ENCODE measurements at regions not wholly inside any gene's neighbourhood (a gene's known extent, or its start where the extent isn't known, plus 50 kb on each side); places are given as distances from the start of the nearest gene placed in this dataset.
"Not testable (repeated sequence)": the region's sequence is repeated elsewhere in the genome, so short reads cannot be mapped to it uniquely, and the experiment has no call there.

DNA sequence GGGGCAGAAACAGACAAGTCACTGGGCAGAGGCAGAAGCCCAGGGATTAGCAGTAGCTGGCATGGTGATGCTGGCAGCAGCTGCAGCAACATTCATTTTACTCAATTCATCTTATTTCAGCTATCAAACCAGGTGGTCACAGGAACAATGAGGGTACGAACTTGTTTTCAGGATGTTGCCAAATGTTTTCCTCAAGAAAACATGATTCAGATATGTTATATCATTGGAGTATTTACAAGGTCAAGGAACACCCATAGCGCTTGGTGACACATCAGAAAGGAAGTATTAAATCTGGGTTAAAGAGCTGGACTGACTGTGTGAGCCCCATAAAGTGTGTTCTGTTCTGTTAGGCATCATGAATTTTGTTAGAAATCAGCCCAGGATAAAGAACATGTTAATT is 456.9 kb upstream of the ID4 start:
- no peak for TF ChIP-seq JUND (IDR thresholded peaks at IDR 0.05; ENCODE audit: low read depth)
- in situ Hi-C loops (cut with HindIII; ENCODE audit: low pct_unique_long_range_greater_than_20kb, low sequenced_read_pairs), result no loop called here
- no peak for DNase-seq (ENCODE audit: low read depth in 1 of 2, low spot score in 1 of 2)

DNA sequence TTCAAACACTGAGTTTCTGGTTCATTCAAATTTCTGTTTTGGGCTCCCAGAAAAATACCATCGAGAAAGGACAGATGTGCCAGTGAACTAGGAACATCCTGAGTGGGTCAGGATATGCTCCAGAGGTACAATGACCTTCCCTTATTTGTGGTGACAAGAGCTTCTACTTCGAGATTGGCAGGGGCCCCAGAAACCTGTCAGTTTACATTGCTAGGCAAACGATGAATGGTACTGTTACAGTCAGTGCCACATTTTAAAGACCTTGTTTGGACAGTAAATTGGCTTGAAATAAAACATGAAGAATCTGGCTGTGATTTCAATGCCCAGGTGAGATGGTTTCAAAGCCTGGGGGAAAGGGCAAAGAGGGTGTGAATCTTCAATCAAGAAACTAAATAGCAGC is 454.5 kb upstream of the ID4 start:
- no peak for DNase-seq (ENCODE audit: low read depth in 1 of 2, low spot score in 1 of 2)
- in situ Hi-C loops (cut with HindIII; ENCODE audit: low pct_unique_long_range_greater_than_20kb, low sequenced_read_pairs), result no loop called here
- TF ChIP-seq JUND (IDR thresholded peaks at IDR 0.05; ENCODE audit: low read depth), result no peak

DNA sequence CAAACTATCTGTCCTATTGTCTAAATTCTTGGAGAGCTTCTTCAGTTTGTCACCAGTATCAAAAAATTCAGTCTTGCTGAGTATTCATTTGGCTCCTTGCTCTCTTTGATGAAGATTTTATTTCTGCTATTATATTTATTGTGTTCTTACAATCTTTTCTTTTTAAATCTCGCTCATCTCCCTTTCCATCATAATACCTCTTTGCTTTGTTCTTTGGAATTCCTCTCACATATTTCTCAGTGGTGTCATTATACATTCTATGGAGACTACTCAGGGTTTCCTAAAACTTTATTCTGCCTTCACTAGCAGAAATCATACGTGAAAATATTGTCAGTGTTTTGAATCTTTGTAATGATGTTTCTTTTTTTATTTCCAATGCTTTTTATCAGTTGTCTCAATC is 445.2 kb upstream of the ID4 start:
- no peak for DNase-seq (ENCODE audit: low read depth in 1 of 2, low spot score in 1 of 2)
- in situ Hi-C loops (cut with HindIII; ENCODE audit: low pct_unique_long_range_greater_than_20kb, low sequenced_read_pairs), result no loop called here
- TF ChIP-seq JUND (IDR thresholded peaks at IDR 0.05; ENCODE audit: low read depth), result no peak

DNA sequence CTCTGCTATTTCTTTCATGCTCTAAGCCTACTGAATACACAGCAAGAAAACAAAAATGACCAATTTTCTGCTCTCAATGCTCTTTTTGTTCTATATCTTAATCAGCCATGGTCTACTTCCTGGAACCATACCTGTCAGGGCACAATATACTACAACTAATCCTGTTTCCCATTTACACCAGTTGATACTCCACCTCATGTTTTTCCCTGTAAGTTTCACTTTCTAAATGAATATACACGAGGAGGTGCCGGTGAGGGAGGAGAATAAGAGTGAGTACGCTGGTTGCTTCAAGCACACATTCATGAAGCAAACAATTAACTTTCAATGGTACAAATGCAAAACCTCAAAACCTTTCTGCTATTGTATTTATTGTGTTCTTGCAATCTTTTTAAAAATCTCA is 443.1 kb upstream of the ID4 start:
- in situ Hi-C loops (cut with HindIII; ENCODE audit: low pct_unique_long_range_greater_than_20kb, low sequenced_read_pairs), result no loop called here
- no peak for TF ChIP-seq JUND (IDR thresholded peaks at IDR 0.05; ENCODE audit: low read depth)
- no peak for DNase-seq (ENCODE audit: low read depth in 1 of 2, low spot score in 1 of 2)

DNA sequence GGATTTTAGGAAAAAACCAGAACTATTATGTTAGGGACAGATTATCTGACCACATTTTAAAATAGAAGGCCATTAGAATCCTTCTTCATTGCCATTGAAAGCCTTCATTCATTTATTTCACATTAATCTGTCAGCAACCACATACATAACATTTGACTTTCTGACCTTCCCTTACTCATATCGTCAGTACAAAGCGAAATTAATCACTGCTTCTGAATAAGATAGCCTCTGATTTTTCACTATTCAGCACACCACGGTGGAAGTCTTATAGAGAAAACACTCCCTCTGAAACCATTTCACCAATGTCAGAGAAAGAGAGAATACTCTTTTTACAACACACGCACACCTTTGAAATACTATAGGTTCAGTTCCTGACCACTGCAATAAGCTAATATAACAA is 442.5 kb upstream of the ID4 start:
- TF ChIP-seq JUND (IDR thresholded peaks at IDR 0.05; ENCODE audit: low read depth), result no peak
- no peak for DNase-seq (ENCODE audit: low read depth in 1 of 2, low spot score in 1 of 2)
- in situ Hi-C loops (cut with HindIII; ENCODE audit: low pct_unique_long_range_greater_than_20kb, low sequenced_read_pairs), result no loop called here

DNA sequence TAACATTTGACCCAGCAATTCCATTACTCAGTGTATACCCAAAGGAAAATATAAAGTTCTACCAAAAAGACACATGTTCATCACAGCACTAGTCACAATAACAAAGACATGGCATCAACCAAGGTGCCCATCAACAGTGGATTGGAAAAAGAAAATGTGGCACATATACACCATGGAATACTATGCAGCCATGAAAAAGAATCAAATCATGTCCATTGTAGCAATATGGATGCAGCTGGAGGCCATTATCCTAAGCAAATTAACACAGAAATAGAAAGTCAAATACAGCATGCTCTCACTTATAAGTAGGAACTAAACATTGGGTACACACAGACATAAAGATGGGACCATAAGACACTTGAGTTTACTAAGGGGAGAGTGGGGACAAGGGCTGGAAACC is 441.9 kb upstream of the ID4 start:
- DNase-seq (ENCODE audit: low read depth in 1 of 2, low spot score in 1 of 2), result no peak
- in situ Hi-C loops (cut with HindIII; ENCODE audit: low pct_unique_long_range_greater_than_20kb, low sequenced_read_pairs), result no loop called here
- TF ChIP-seq JUND (IDR thresholded peaks at IDR 0.05; ENCODE audit: low read depth), result no peak

DNA sequence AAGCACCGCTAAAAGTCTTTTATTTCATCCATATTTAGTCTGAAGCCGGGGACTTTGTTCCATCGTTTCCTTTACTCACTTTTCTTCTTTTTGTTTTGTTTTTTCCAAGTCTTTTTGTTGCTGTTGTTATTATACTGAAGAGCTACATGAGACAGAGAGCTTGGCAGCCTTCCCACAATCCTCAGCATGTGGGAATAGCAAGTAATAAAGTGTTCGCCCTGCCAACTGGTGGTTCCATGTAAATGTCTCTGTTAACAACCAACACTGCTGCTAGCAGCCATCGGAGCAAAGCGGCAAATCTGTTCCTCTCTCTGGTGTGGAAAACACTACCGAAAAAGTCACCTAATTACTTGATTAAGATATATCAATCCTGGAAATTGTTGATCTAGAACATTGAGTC is 437.8 kb upstream of the ID4 start:
- no peak for TF ChIP-seq JUND (IDR thresholded peaks at IDR 0.05; ENCODE audit: low read depth)
- peak in 1 of 2 experiments; percentile 8 for DNase-seq (ENCODE audit: low read depth in 1 of 2, low spot score in 1 of 2)
- in situ Hi-C loops (cut with HindIII; ENCODE audit: low pct_unique_long_range_greater_than_20kb, low sequenced_read_pairs), result no loop called here

DNA sequence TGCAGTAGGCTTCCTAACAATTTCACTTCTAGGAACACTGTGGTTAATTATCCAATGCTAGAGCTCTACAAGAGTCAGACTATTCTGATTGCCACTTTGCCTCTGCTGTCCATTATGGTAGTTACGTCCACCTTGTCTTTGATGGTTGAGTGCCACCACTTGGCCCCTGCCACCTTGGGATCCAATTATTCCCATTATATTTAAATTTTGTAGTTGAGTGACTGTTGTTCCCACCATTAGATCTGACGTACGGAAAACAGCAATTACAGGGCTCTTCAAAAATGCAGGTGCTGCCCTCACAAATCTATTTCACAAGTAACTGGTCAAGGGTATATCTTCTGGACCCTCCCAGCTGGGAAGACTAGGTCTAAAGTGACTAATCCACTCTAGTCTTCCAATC is 432.3 kb upstream of the ID4 start:
- DNase-seq (ENCODE audit: low read depth in 1 of 2, low spot score in 1 of 2), result not testable (repeated sequence)

DNA sequence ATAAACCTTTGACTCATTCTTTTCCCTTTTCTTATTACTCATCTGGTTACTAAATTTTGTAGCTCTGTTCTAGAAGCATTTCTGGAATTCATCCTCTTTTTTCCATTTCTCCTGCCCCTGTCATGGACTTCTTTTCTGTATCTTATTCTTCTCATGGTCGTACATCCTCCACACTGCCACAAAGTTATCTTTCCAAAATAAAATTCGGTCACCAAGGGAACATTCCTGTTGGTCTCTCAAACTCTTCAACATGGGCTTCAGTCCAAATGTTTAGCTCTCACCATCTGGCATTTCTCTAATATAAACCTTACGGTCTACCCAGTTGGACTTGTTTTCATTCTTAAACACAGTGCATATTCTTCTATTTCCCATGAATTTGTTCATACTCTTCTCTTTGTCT is 428.8 kb upstream of the ID4 start:
- in situ Hi-C loops (cut with HindIII; ENCODE audit: low pct_unique_long_range_greater_than_20kb, low sequenced_read_pairs), result no loop called here
- no peak for TF ChIP-seq JUND (IDR thresholded peaks at IDR 0.05; ENCODE audit: low read depth)
- DNase-seq (ENCODE audit: low read depth in 1 of 2, low spot score in 1 of 2), result peak in 1 of 2 experiments; percentile 6

More for the DNA sequence above, 432.3 kb upstream of the ID4 start:
- in situ Hi-C loops (cut with HindIII; ENCODE audit: low pct_unique_long_range_greater_than_20kb, low sequenced_read_pairs), result not testable (repeated sequence)

DNA sequence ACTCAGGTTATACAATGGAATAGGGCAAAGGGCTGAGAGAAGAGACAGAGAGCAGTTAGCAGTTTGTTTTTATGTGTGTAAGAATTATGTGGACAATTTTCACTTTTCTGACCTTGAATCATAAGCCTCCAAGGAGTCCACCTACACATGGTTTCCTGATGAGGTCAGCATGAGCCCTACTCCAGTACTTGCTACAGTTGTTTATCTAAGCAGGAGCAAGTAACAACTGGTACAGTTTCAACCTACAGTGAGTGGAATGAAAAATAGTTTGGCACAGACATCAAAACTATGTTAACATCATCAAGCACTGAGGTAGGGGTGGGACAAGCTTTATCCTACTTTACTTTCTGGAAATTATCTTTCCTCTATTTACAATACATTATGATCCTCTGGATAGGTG is 426.7 kb upstream of the ID4 start:
- no peak for TF ChIP-seq JUND (IDR thresholded peaks at IDR 0.05; ENCODE audit: low read depth)
- peak in 1 of 2 experiments; percentile 45 for DNase-seq (ENCODE audit: low read depth in 1 of 2, low spot score in 1 of 2)
- in situ Hi-C loops (cut with HindIII; ENCODE audit: low pct_unique_long_range_greater_than_20kb, low sequenced_read_pairs), result no loop called here

DNA sequence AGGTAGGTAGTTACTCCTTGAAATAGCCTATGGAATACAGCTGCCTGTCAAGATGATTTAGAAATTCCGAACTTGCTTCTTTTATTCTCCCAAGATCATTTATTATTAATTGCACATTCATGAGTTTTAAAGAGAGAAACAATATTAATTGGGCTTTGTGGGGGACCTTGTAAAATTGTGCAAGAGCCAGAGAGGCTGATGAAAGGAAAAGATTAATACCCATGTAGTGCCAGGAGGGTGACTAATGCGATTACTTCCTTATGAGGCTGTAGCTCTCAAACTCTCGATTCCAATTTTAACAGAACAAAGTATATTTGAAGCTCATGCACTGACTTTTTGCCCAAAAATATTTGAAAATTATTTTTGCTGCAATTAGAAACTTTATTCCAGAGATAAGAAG is 423.8 kb upstream of the ID4 start:
- DNase-seq (ENCODE audit: low read depth in 1 of 2, low spot score in 1 of 2), result no peak
- in situ Hi-C loops (cut with HindIII; ENCODE audit: low pct_unique_long_range_greater_than_20kb, low sequenced_read_pairs), result no loop called here
- TF ChIP-seq JUND (IDR thresholded peaks at IDR 0.05; ENCODE audit: low read depth), result no peak

DNA sequence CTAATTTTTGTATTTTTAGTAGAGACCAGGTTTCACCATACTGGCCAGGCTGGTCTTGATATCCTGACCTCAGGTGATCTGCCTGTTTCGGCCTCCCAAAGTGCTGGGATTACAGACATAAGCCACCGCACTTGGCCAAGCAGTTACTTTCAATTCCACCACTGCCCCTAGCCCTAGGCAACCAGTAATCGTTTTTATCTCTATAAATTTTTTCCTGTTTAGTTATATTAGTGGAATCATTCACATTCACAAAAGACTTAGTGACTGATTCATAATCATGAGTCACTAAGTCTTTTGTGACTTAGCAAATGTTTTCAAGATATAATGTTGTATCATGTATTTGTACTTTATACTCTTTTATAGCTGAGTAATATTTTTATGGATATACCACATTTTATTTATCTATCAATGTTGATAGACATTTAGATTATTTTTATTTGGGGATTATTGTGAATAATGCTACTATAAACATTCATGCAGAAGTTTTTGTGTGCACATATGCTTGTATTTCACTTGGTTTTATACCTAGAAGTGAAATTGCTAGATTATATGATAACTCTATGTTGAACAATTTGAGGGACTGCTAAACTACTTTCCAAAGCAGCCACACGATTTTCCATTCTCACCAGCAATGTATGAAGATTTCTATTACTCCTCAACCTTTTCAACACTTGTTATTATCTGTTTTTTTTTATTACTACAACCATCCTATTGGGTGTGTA is 421.4 kb upstream of the ID4 start:
- DNase-seq (ENCODE audit: low read depth in 1 of 2, low spot score in 1 of 2), result no peak
- in situ Hi-C loops (cut with HindIII; ENCODE audit: low pct_unique_long_range_greater_than_20kb, low sequenced_read_pairs), result no loop called here
- TF ChIP-seq JUND (IDR thresholded peaks at IDR 0.05; ENCODE audit: low read depth), result no peak

DNA sequence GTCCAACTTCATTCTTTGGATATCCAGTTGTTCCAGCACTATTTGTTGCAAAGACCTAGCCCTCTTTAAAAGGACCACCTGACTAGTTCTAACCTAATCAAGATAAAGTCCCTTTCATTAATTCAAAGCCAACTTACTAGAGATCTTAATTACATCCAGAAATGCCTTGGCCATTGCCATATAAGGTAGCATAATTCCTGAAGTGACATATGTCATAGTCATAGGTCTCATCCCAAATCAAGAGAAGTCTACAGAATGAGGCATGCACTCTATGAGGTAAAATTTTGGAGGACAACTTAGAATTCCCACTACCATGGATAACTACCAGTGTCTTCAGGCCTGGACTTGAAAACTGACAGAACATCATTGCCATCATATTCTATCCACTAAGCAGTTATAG is 420.4 kb upstream of the ID4 start:
- TF ChIP-seq JUND (IDR thresholded peaks at IDR 0.05; ENCODE audit: low read depth), result no peak
- in situ Hi-C loops (cut with HindIII; ENCODE audit: low pct_unique_long_range_greater_than_20kb, low sequenced_read_pairs), result no loop called here
- DNase-seq (ENCODE audit: low read depth in 1 of 2, low spot score in 1 of 2), result no peak

DNA sequence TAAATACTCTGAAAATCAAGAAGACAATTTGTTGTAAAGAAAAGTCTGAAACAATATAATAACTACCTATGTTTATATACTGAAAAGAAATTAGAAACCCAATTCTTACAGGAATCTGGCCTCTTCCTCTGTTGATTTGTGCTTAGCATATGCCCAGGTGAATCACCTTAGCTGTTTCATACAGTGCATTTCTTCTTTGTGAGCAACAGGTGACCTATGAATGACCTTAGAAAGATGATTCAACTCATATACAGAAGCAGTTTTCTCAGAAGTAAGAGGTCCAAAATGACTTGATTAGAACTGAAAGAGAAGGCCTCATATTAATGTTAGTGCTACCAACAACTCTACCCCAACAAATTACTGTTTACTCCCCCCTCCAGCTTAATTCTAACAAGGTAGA is 419.5 kb upstream of the ID4 start:
- TF ChIP-seq JUND (IDR thresholded peaks at IDR 0.05; ENCODE audit: low read depth), result no peak
- in situ Hi-C loops (cut with HindIII; ENCODE audit: low pct_unique_long_range_greater_than_20kb, low sequenced_read_pairs), result no loop called here
- no peak for DNase-seq (ENCODE audit: low read depth in 1 of 2, low spot score in 1 of 2)

All from T47D (cell line).